GM12878 (cell line): ENCODE measurements at regions not wholly inside any gene's neighbourhood (a gene's known extent, or its start where the extent isn't known, plus 50 kb on each side); places are given as distances from the start of the nearest gene placed in this dataset.

Experiments used
- ATAC-seq: fragments of 200-7000 bp; cut with Tn5 transposase; 3 replicates; pipeline ENCODE4 v1.9.1; 2020; ENCODE audit warnings: mild to moderate bottlenecking, moderate library complexity
- BruUV-seq: library from RNA; stranded (reverse); fragments of 400-500 nt; replicated peaks from 2 replicates; lab custom pipeline; 2021; lab: Mats Ljungman, UMichigan
- CTCF ChIA-PET: fragments of 300-600 bp; sonication (Branson Sonifier 250); formaldehyde crosslinking; extraction: SDS; loops from one replicate; lab custom pipeline; 2021; ENCODE audit warnings: inconsistent platforms; lab: Yijun Ruan, JAX
- POLR2A ChIA-PET: fragments of 350-600 bp; formaldehyde crosslinking; extraction: SDS; loops from one replicate; lab custom pipeline; 2021; ENCODE audit warnings: inconsistent platforms; lab: Charles Lee
- RAD21 ChIA-PET: fragments of 300-600 bp; sonication (Branson Sonifier 250); formaldehyde crosslinking; loops from one replicate; lab custom pipeline; 2023; ENCODE audit warnings: antibody characterized with exemption; ENCODE audit not compliant: unreplicated experiment; lab: Charles Lee
- SMC1A ChIA-PET: fragments of 300-600 bp; sonication (Branson Sonifier 250); formaldehyde crosslinking; loops from one replicate; lab custom pipeline; 2023; ENCODE audit not compliant: unreplicated experiment, uncharacterized antibody; lab: Charles Lee
- DNase-seq: peaks from one replicate; pipeline ENCODE4 v3.0.0-alpha.2; 2011; ENCODE audit warnings: low read depth, low spot score
- FAIRE-seq: peaks from 3 replicates; lab custom pipeline; 2011; peaks lifted over from hg19 to GRCh38; lab: Jason Lieb, UNC
- H2AFZ ChIP-seq: 2 replicates; pipeline ENCODE4 v1.6.0; 2011; ENCODE audit warnings: low read depth, low read length, control low read depth; ENCODE audit not compliant: control insufficient read depth
- H3K27ac ChIP-seq: 2 replicates; pipeline ENCODE4 v1.5.1; 2011; ENCODE audit warnings: control low read depth; ENCODE audit not compliant: control insufficient read depth, insufficient read depth
- H3K27me3 ChIP-seq, 2 experiments: replicated peaks in 1 of 2; 2 replicates each; pipeline versions ENCODE4 v1.6.0 to v1.6.1; 2011; ENCODE audit warnings: low read length in 1 of 2; ENCODE audit not compliant: control insufficient read depth in 2 of 2, insufficient read depth in 2 of 2
- H3K36me3 ChIP-seq, 2 experiments: 2 replicates each; pipeline ENCODE4 v1.5.1; 2011; ENCODE audit warnings: low read length in 1 of 2; ENCODE audit not compliant: control insufficient read depth in 2 of 2, insufficient read depth in 2 of 2
- H3K4me1 ChIP-seq: 2 replicates; pipeline ENCODE4 v1.6.1; 2011; ENCODE audit warnings: mild to moderate bottlenecking, low read length, moderate library complexity, mixed read lengths; ENCODE audit not compliant: control insufficient read depth, insufficient read depth
- H3K4me2 ChIP-seq: 2 replicates; pipeline ENCODE4 v1.6.0; 2011; ENCODE audit warnings: control low read depth; ENCODE audit not compliant: control insufficient read depth, insufficient read depth
- H3K4me3 ChIP-seq: fragments of 200-600 bp; sonication (generic); 2 replicates; pipeline ENCODE4 v1.5.1; 2016
- H3K79me2 ChIP-seq: 2 replicates; pipeline ENCODE4 v1.6.0; 2011; ENCODE audit warnings: low read length; ENCODE audit not compliant: control insufficient read depth, insufficient read depth
- H3K9ac ChIP-seq: 2 replicates; pipeline ENCODE4 v1.8.0; 2011; ENCODE audit warnings: low read length, control low read depth, mixed read lengths; ENCODE audit not compliant: control insufficient read depth, insufficient read depth
- H3K9me3 ChIP-seq: replicated peaks from 3 replicates; pipeline ENCODE4 v1.5.1; 2011; ENCODE audit warnings: mild to moderate bottlenecking, low read length; ENCODE audit not compliant: control insufficient read depth, insufficient read depth
- H4K20me1 ChIP-seq: 2 replicates; pipeline ENCODE4 v1.6.0; 2011; ENCODE audit not compliant: control insufficient read depth, insufficient read depth
- BCL11A ChIP-seq: IDR thresholded peaks from 2 replicates; pipeline ENCODE4 v1.6.1; 2011; ENCODE audit warnings: low read depth, low read length
- CBX5 ChIP-seq: sonication (generic); IDR thresholded peaks from 2 replicates; pipeline ENCODE4 v1.6.1; 2016; ENCODE audit warnings: low read depth, moderate library complexity, mild to moderate bottlenecking, inconsistent platforms
- EGR1 ChIP-seq, 2 experiments: IDR thresholded peaks; 1 replicate in 1 of 2; 2 replicates in 1 of 2; pipeline ENCODE4 v1.6.1; 2011 to 2012; ENCODE audit warnings: low read depth in 2 of 2, low read length in 2 of 2, borderline replicate concordance in 1 of 2, mild to moderate bottlenecking in 1 of 2, moderate library complexity in 1 of 2
- IRF4 ChIP-seq: IDR thresholded peaks from 2 replicates; pipeline ENCODE4 v1.6.1; 2011; ENCODE audit warnings: low read depth, low read length
- POLR2A ChIP-seq: IDR thresholded peaks from 2 replicates; pipeline ENCODE4 v1.6.1; 2011; ENCODE audit warnings: low read depth, mild to moderate bottlenecking, low read length
- REST ChIP-seq: IDR thresholded peaks from 2 replicates; pipeline ENCODE4 v1.6.1; 2012; ENCODE audit warnings: mild to moderate bottlenecking, low read depth, low read length
- STAT3 ChIP-seq: IDR thresholded peaks from 2 replicates; pipeline ENCODE4 v1.6.1; 2011; ENCODE audit warnings: low read depth, low read length, improper control_type of control experiment
- ZZZ3 ChIP-seq: IDR thresholded peaks from 2 replicates; pipeline ENCODE4 v1.6.1; 2011; ENCODE audit warnings: low read depth; ENCODE audit not compliant: control insufficient read depth, insufficient read length
- WGBS: methylation state at CpG from one replicate; pipeline ENCODE4 v1.1.6; 2016; ENCODE audit warnings: low lambda C conversion rate; ENCODE audit not compliant: insufficient replicate concordance, insufficient coverage; ENCODE audit errors: missing lambda C conversion rate; 5-methylcytosine and 5-hydroxymethylcytosine counted together
- in situ Hi-C: fragments of 300-500 bp; cut with MboI; formaldehyde crosslinking; loops from 9 replicates; pipeline ENCODE4 v1.14.3; 2018; ENCODE audit warnings: mixed read lengths
- intact Hi-C: fragments of 100-400 bp; cut with micrococcal nuclease; formaldehyde crosslinking; loops from one replicate; pipeline ENCODE4 v1.14.2; 2022; ENCODE audit not compliant: unreplicated experiment

GRCh38 chr22:47663615-47664605, 901.5 kb downstream of the TBC1D22A start:
- Histone ChIP-seq H3K79me2 (no peaks in the 10 kb centered on the region), H3K4me1 (no peaks in the 10 kb centered on the region), H3K9ac (no peak overlapping the region), H3K36me3 (no peaks in the 10 kb centered on the region), H3K27me3 (no peaks in the 10 kb centered on the region), H3K4me2 (no peak overlapping the region), H2AFZ (no peak overlapping the region), H3K4me3 (no peak overlapping the region), H3K27ac (no peak overlapping the region), H3K9me3 (no peaks in the 10 kb centered on the region; the same call in 2 of the 3 replicates), H4K20me1 (no peaks in the 10 kb centered on the region)
- TF ChIP-seq ZZZ3 (no peak), CBX5 (no peak), BCL11A (no peak), REST (no peak), IRF4 (no peak), EGR1 (IDR thresholded peaks at IDR 0.05; ENCODE audit: borderline replicate concordance in 1 of 2, low read depth in 2 of 2, low read length in 2 of 2) (no peak), STAT3 (no peak), POLR2A (no peak)
- FAIRE-seq: no peak
- in situ Hi-C loops: no loop called here
- intact Hi-C loops: no loop called here
- RAD21 ChIA-PET: no interaction called here
- SMC1A ChIA-PET: no interaction called here
- ATAC-seq: no peak
- no TSS peak for BruUV-seq
- CTCF ChIA-PET: no interaction called here
- 25% methylated on average over 14 of the region's 14 CpGs for WGBS
- no peak for DNase-seq
- POLR2A ChIA-PET: no interaction called here
